Jurkat, Clone E6-1 (cell line): ENCODE measurements at regions not wholly inside any gene's neighbourhood (a gene's known extent, or its start where the extent isn't known, plus 50 kb on each side); places are given as distances from the start of the nearest gene placed in this dataset.

ENCODE experiments used
- DNase-seq: peaks from one replicate; pipeline ENCODE4 v3.0.0-alpha.2; 2011; ENCODE audit warnings: low read depth, low spot score
- H3K4me3 ChIP-seq: 2 replicates; pipeline ENCODE4 v1.5.1; 2011; ENCODE audit warnings: mild to moderate bottlenecking, low read length, control low read depth, moderate library complexity

DNA sequence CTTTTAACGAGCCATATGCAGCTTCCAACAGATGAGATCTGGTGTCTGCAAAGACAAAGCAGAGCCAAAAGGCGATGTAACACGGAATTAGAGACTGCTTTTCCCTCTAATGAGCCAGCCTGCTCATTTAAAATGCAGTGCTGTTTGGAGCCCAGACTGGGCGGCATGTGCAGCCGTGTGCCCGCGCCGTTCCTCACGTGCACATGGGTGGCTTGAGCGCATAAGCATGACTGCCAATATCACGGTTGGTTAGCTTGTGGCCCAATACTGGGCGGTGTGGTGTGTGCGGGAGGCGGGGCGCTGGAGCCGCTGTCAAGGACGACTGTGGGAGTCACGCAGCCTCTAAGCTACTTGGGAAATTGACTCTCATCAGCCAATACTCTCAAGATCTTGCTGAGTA lies 87.0 kb upstream of the SCOC start:
- no peak for DNase-seq
- H3K4me3 ChIP-seq = no peak overlapping the region

DNA sequence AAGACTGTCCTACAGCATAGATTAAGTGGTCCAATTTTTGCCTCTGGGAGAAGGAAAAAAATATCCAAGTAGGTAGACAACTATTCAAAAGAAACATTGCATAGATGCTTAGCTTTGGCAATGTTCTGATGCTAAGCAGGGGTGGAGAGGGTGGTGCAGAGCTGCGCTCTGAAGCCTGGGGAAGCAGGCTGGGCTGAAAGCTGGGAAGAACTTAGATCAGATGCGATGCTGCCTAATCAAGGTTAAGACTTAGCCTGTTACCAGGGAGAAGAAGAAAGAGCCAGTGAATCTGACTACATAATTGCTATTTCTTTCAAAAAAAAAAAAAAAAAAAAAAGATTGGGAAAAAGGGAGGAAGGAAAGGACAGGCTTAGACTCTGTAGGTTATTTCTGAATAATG lies 89.0 kb upstream of the SCOC start:
- H3K4me3 ChIP-seq = no peak overlapping the region
- no peak for DNase-seq

DNA sequence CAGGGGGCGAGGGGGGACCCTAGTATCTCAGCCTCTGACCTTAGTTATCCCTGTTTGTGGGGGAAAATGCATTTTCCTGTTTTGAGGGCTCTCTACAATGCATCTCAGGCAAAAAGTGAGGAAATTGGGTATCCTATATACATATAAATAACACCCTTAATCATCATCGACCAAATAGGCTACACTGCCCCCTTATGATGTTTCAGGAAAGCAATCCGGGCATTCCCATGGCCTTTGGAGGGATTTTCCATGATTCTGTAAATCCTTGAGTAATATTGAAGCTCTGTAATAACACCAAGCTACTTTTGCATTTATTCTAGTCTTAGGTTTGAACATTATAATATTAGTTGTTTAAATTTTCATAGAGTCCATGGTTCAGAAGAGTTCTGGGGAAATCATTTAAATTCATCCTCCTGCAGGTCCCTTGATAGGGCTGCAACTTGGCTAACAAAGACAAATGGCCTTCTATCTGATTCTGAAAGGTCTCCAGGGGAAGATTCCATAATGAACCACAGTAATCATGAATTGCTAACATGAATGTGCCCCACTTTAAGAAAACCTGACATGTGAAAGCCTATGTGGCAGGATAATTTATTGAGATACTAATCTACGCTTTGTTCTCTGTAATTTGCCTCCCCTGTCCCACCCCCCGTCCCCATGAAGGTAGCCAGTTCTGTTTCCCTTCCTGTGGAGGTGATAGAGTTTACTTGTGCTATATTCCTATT lies 91.5 kb upstream of the SCOC start:
- no peak for DNase-seq
- H3K4me3 ChIP-seq = no peak overlapping the region

DNA sequence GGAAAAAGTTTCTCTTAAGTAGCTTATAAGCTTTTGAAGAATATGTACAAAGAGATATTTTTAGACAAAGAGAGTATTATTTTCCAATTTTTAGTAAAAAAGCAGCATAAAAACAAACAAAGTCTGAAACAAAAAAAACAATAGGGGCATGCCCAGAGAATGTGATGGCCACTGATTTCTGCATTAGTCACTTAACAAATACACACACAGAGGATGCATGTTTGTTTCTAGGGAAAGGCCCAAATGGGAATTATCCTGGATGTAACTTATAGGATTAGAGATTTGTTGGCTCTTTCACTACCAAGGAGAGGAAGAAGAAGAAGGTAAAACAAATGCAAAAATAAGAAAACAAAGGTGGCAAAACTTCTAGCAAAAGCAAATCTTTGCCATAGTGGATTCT lies 95.9 kb upstream of the SCOC start:
- no peak overlapping the region for H3K4me3 ChIP-seq

DNA sequence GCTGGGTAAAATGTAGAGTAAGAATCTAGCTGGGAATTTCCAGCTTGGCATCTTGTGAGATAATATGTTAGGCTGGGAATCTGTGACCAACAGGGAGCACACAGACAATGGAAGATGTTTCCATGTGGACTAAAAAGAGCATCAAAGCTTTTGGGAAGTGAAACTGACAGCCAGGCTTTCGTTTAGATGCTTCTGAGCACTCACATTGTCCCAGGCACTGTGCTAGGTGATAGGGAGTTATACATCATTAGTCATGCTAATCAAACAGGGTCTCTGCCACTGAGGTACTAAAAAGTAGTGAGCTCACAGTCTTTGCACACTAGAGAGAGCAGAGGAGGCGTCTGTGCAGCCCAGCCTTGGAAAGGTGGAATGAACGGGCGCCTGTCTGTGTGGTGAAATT lies 101.9 kb upstream of the SCOC start:
- H3K4me3 ChIP-seq = no peak overlapping the region
- no peak for DNase-seq

More for the DNA sequence above, 95.9 kb upstream of the SCOC start:
- DNase-seq = no peak

DNA sequence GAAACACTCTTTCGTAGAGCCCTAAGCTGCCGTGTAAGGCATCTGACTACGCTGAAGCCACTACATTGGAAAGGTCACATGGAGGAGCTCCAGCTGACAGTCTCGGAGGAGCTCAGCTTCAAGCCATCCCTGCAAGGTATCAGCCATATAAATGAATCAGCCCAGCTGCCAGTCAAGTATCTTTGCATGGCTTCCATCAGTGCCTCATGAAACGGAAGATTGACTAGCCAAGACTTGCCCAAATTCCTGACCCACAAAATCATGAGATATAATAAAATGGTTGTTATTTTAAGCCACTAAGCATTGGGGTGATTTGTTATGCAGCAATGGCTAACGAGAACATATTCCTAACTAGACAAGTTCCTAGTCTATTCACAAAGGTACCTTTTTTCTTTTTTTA lies 104.1 kb upstream of the SCOC start:
- no peak for DNase-seq
- no peak overlapping the region for H3K4me3 ChIP-seq

DNA sequence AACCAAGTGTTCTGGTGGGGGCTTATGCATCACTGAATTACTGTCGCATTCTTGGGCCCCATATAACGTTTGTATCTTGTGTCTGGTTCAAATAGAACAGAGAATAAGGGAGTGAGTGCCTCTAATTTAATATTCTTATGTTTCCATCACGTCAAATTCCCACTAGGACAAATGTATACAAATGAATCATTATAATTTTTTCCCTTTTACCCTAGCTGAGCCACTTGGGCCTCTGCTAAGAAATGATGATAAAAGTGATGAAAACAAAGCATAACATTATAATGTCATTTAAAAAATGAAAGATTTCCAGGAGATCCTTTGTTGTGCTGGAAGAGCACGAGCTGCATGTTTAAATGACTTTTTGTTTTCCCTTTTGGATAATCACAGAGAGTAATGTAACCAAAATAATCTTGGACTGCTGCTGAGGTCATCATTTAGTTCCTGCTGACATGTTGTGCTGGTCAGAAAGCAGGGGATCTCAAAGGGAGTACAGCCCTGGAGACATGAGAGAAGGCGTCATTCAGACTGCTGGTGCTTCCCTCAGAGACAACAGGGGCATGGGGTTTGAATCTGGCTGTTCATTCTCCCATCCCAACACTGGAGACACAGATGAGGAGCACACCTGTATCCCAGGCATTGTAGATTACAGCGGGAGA lies 105.1 kb upstream of the SCOC start:
- H3K4me3 ChIP-seq = no peak overlapping the region
- DNase-seq = no peak

DNA sequence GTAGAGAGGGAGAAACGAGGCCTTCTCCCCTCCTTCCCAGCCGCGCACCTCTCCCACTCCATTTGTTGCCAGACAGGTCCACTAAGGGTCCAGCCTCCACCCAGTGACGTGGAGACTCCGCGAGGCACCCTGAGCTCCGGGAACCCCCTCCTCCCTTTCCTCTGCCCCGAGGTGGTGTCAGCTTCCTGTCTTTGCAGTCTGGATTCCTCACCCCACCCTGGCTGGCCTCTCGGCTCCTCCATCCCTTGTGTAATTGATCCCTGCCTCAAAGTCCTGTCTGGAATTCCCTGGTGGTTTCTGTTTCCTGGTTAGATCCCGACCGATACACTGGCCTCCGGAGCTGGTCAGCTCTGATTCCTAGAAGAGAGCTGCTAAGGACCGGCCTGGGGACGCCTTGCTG lies 105.9 kb upstream of the SCOC start:
- DNase-seq = no peak
- no peak overlapping the region for H3K4me3 ChIP-seq

DNA sequence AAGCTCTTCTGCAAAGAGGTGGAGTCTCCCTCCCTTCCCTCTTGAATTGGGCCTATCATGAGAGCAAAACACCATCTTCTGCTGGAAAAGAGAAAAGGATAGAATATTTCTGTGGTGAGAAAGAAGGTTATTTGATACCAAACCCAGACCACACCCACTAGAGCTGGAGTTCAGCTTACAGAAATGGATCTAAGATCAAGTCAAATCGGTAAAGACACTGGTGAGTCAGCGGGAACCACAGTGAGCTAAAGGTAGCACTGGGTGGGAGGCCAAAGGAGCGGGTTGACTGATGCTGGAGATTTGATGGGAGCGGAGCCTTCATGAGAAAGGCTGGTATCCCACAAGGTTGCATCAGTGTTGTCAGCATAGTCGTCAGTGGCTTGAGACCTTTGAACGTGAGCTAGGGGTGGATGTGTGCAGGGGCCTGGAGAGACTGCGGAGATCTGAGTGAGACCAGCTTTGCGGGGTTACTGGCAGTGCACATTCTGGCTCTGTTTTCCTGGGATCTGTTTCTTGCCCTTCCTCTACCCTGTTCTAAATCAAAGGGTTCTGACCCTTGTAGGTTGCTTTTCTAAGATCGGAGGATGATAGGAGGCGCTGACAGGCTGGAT lies 106.4 kb upstream of the SCOC start:
- no peak overlapping the region for H3K4me3 ChIP-seq
- no peak for DNase-seq

DNA sequence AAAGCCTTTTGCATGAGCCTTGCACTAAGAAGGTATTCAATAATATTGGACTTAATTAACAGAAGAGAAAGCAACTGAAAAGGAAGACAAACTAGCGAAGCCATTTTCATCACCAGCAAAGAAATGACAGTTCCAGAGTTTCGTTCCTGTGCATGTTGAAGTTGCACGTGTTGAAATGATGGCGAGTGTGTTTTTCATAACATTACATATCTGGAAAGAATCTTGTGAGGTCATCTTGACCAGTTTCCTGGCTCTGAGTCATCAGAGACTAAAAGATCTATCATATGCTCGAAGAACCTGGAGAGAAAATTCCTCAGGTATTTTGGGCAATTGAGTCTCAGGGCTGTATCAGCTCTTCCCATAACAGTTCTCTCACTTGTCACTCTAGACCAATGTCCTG lies 106.2 kb upstream of the MAML3 start:
- DNase-seq = no peak

DNA sequence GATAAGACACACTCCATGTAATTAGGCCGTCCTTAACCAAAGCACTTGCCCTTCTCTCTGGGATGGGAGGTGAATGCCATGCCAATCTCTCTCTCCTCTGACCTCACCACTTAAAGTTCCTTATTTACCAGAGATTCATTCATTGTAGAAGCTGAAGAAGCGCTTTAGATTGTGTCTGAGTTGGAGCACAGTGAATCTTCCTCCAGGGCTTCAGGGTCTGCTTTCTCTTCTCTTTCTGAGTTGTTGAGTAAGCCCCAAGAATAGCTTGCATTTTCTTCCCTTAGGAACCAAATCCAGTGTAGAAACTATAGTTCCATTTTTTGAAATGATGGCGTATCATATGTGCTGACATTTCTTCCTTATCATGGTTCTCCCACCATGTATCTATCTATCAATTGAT lies 104.5 kb upstream of the MAML3 start:
- no peak for DNase-seq
- no peak overlapping the region for H3K4me3 ChIP-seq

More for the DNA sequence above, 106.2 kb upstream of the MAML3 start:
- no peak overlapping the region for H3K4me3 ChIP-seq

DNA sequence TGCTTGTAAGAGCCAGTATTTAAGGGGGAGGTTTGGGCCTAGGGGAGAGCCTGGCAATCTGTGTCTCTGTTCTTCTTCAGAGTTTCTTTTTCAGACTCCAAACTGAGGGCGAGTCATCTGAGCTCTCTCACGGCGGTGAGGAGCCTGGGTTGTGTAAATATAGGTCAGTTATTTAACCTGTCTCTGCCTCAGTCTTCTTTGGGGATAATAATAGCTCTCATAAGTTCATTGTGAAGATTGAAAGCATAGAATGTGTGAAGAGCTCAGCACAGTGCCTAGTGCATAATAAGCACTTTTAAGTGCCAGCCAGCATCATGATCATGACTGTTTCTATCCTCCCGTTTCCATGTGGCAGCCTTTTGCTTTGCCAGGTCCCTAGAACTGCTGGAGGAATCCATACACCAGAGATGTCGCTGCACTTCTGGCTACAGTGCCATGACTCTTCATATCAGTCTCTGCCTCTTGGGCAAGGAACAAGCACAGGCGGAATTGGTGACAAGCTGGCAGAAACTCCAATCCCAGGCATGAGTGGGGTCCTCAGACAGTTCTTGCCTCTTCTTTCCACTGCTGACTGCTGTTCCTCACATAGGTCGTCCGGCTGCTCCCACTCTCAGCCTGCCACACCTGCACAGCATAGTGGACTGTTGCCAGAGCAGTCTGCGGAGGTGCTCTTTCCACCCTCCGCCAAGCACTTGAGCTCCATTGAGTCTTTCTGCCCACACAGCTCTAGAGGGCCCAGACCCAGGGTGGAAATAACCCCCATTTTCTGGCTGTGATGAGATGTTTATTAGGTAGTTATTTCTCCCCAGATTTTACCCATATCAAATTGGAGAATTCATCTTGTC lies 103.7 kb upstream of the MAML3 start:
- no peak for DNase-seq
- H3K4me3 ChIP-seq = no peak overlapping the region

DNA sequence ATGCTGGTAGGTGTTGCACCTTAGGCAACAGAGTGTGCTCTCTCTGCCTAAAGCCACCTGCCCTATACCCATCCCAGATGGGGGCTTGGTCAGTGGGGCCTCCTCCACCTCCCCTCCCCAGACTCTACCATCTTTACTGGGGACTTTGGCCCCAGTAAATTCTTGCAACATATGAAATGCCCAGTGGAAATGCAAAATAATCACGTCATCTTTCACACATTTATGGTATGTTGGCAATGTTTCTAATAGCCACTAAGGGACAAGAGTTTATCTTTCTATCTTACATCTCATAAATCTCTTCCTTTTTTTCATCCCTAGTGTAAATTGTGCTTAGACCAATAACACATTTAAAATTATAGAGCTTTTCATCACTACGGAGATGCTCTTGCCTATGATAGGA lies 103.0 kb upstream of the MAML3 start:
- DNase-seq = no peak
- no peak overlapping the region for H3K4me3 ChIP-seq

DNA sequence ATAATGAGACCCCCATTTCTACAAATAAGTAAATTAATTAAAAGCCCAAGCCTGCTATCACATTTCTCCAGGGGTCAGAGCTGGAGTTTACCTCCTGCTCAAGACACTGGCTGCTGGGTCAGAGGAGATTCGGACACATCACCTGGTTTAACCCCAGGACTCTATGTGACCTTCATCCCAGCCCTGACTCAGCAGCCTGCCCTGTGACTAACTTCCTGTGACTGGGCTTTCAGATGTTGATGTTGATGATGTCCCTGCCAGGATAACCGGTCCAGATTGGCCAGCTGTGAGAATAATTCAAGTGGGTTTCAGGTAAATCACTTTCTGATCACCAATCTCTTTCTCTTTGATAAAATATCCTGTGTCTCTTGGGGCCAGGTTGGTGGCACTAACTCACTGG lies 102.4 kb upstream of the MAML3 start:
- H3K4me3 ChIP-seq = no peak overlapping the region
- no peak for DNase-seq

DNA sequence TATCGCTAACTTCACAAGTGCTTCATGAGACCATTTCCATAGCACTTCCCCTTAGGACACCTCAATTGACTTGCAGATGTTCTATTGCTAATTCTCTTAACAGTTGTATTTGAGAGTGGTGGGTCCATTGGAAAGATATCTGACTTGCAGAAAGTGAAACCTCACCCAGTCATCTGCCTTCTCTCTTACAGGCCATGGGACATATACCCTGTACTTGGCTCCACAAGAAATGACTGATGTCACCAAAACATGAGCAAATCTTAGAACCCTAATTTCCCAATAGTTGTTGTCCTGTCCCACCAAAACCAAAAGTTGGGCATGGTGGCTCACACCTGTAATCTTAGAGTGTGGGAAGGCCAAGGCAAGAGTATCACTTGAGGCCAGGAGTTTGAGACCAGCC lies 101.9 kb upstream of the MAML3 start:
- DNase-seq = no peak

DNA sequence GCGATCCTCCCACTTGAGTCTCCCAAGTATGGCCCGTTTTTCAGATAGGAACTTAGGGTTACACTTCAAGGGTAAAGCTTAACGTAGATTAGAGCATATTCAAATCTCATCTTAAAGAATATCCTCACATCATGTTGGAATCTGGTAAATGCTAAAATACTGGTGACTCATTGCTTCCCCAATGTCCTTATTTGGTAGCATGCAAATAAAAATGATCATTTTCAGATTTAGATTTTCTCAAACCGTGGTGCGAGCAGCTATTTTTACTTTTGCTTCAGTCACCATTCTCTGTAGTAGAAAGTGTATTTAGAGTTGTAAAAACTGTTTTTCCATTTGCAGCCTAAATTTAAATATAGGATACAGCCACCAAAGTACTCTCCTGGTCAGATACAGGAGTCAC lies 101.5 kb upstream of the MAML3 start:
- H3K4me3 ChIP-seq = no peak overlapping the region
- no peak for DNase-seq

More for the DNA sequence above, 101.9 kb upstream of the MAML3 start:
- no peak overlapping the region for H3K4me3 ChIP-seq

DNA sequence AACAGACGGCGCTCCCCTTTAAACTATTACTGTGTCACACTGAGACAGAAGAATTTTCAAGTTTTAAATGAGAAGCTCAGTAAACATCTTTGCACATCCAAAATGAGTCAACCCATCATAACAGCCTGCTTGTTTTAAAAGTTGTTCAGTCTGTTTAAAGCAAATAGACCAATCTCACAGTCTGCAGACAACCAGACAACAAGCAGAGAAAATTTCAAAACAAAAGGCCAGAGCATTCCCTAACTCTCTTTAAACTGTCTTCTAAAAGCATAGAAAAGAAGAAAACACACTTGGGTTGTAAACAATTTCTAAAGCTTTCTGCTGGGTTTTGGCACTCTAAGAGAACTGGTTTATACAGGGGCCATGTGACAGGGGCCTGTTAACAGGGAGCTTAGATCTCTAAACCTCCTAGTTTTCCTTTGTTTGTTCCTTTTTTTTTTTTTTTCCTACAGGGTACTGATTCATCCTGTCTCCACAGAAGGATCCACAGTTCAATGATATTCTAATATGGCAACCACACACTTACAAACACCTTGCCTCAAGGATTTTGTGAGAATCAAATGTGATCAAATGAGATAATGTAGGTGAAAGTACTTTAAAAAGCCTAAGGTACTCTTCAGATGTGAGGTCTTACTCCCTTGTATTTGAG lies 100.8 kb upstream of the MAML3 start:
- no peak overlapping the region for H3K4me3 ChIP-seq
- DNase-seq = no peak

DNA sequence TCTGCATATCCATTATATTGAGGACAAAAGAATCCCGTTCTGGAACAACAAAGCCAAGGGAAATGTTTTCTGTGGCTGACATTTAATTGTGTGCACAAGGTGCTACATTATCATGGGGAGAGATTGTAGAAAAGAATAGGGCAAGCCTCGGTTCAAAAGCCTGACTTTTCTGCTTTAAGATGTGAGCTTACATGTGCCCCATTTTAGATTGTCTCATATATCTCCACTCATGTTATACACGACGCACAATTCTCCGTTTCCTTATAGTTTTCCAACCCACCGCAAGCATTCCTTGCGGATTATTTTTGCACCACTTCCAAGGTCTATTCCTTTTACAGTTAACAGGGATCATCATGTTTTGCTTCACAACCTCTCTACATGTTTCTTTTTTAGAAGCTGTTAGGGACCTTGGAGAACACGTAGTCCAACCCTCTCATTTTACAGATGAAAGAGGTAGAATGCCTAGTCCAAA lies 99.6 kb upstream of the MAML3 start:
- DNase-seq = no peak
- no peak overlapping the region for H3K4me3 ChIP-seq
